T-helper 9 cell (primary cell): ENCODE measurements at regions not wholly inside any gene's neighbourhood (a gene's known extent, or its start where the extent isn't known, plus 50 kb on each side); places are given as distances from the start of the nearest gene placed in this dataset.
"Not testable (repeated sequence)": the region's sequence is repeated elsewhere in the genome, so short reads cannot be mapped to it uniquely, and the experiment has no call there.

Experiments used
- DNase-seq: peaks from one replicate; pipeline ENCODE4 v3.0.0-alpha.2; 2020

GRCh38 chr6:14375930-14376329 lies 258.4 kb downstream of the CD83 start:
- DNase-seq: no peak

GRCh38 chr6:14379568-14379967 lies 262.0 kb downstream of the CD83 start:
- DNase-seq: no peak

GRCh38 chr6:14380086-14380820 lies 262.7 kb downstream of the CD83 start:
- no peak for DNase-seq

- DNase-seq: no peak
Measured at GRCh38 chr6:14380901-14381828, 263.6 kb downstream of the CD83 start.

GRCh38 chr6:14381829-14382677 lies 264.5 kb downstream of the CD83 start:
- DNase-seq: no peak

- DNase-seq: no peak
Measured at GRCh38 chr6:14382678-14383236, 265.2 kb downstream of the CD83 start.

- DNase-seq: no peak
Measured at GRCh38 chr6:14383393-14384174, 266.0 kb downstream of the CD83 start.

GRCh38 chr6:14384175-14384949 lies 266.8 kb downstream of the CD83 start:
- DNase-seq: no peak

GRCh38 chr6:14386263-14386662 lies 268.7 kb downstream of the CD83 start:
- DNase-seq: no peak

- DNase-seq: no peak
Measured at GRCh38 chr6:14386668-14387067, 269.1 kb downstream of the CD83 start.

GRCh38 chr6:14388371-14388770 lies 270.8 kb downstream of the CD83 start:
- no peak for DNase-seq

GRCh38 chr6:14389776-14390175 lies 272.2 kb downstream of the CD83 start:
- DNase-seq: not testable (repeated sequence)

- no peak for DNase-seq
Measured at GRCh38 chr6:14390805-14391204, 273.2 kb downstream of the CD83 start.

- no peak for DNase-seq
Measured at GRCh38 chr6:14393910-14394309, 276.3 kb downstream of the CD83 start.

GRCh38 chr6:14396392-14396791 lies 278.8 kb downstream of the CD83 start:
- no peak for DNase-seq

- no peak for DNase-seq
Measured at GRCh38 chr6:14396826-14397517, 279.4 kb downstream of the CD83 start.

- no peak for DNase-seq
Measured at GRCh38 chr6:14397518-14397901, 279.9 kb downstream of the CD83 start.

GRCh38 chr6:14398953-14399352 lies 281.4 kb downstream of the CD83 start:
- DNase-seq: no peak

GRCh38 chr6:14399635-14400034 lies 282.1 kb downstream of the CD83 start:
- DNase-seq: no peak

GRCh38 chr6:14401246-14401645 lies 283.7 kb downstream of the CD83 start:
- no peak for DNase-seq
